Tibial nerve (tissue), 4 donors: ENCODE measurements at regions not wholly inside any gene's neighbourhood (a gene's known extent, or its start where the extent isn't known, plus 50 kb on each side); places are given as distances from the start of the nearest gene placed in this dataset.

Experiments
- DNase-seq, 2 donors: peaks; one replicate each; pipeline ENCODE4 v3.0.0-alpha.2; 2019; ENCODE audit warnings: low spot score in 2 of 2
- H3K27ac ChIP-seq, 4 donors: fragments of 200-600 bp; sonication (generic) in 3 of 4; one replicate each; pipeline ENCODE4 v1.5.1; 2017 to 2019; ENCODE audit warnings: mild to moderate bottlenecking in 1 of 4
- H3K27me3 ChIP-seq, 2 donors: fragments of 200-600 bp; sonication (generic) in 1 of 2; one replicate each; pipeline versions ENCODE4 v1.5.1 to v1.6.0; 2017 to 2019
- H3K36me3 ChIP-seq, 3 donors: fragments of 200-600 bp; sonication (generic); one replicate each; pipeline ENCODE4 v1.5.1; 2018 to 2019
- H3K4me1 ChIP-seq, 4 donors: fragments of 200-600 bp; sonication (generic) in 3 of 4; one replicate each; pipeline ENCODE4 v1.5.1; 2017 to 2019
- H3K4me3 ChIP-seq, 4 donors: fragments of 200-600 bp; sonication (generic) in 3 of 4; one replicate each; pipeline ENCODE4 v1.5.1; 2017 to 2019; ENCODE audit warnings: mild to moderate bottlenecking in 1 of 4, moderate library complexity in 1 of 4
- H3K9me3 ChIP-seq, 4 donors: fragments of 200-600 bp; sonication (generic) in 3 of 4; one replicate each; pipeline ENCODE4 v1.5.1; 2017 to 2019
- EP300 ChIP-seq, 2 donors: sonication (generic); formaldehyde crosslinking; IDR thresholded peaks; one replicate each; pipeline ENCODE4 v1.6.1; 2017; ENCODE audit warnings: antibody characterized with exemption in 2 of 2, mild to moderate bottlenecking in 1 of 2
- POLR2A ChIP-seq, 2 donors: fragments of 450-650 bp; IDR thresholded peaks; one replicate each; pipeline ENCODE4 v1.6.1; 2017; ENCODE audit warnings: antibody characterized with exemption in 2 of 2, mild to moderate bottlenecking in 2 of 2, moderate library complexity in 2 of 2
- WGBS, 2 donors: methylation state at CpG; one replicate each; pipeline ENCODE4 v1.1.5; 2018; 5-methylcytosine and 5-hydroxymethylcytosine counted together
- TF ChIP-seq, protein P1 (sequence below), 5 experiments: fragments of 200-600 bp in 3 of 5; fragments of 450-650 bp in 2 of 5; sonication (generic) in 3 of 5; IDR thresholded peaks; one replicate each; pipeline ENCODE4 v1.5.1; 2016 to 2019; ENCODE audit warnings: antibody characterized with exemption in 5 of 5, mild to moderate bottlenecking in 3 of 5, moderate library complexity in 2 of 5

DNA sequence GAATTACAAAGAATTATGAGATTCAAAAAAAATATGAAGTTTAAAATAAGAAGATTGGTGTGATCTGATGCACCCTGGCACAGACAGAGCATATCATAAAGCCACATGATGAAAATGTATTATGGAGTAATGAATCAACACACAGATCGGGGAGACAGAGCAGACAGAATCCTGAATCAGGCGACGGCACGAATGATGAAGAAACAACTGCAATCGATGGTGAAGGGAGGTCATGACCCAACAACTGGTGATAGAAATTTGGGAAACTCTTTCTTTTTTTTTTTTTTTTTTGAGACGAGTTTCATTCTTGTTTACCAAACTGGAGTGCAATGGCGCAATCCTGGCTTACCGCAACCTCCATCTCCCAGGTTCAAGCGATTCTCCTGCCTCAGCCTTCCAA, 1054.0 kb downstream of the TYW1 start:
- WGBS, 2 donors, result 91% methylated on average over 9 of the region's 9 CpGs
- Histone ChIP-seq H3K27ac (no peak overlapping the region), H3K27me3 (no peaks in the 10 kb centered on the region), H3K4me1 (no peaks in the 10 kb centered on the region), H3K9me3 (no peaks in the 10 kb centered on the region), H3K36me3 (no peaks in the 10 kb centered on the region), H3K4me3 (no peak overlapping the region)
- no peak for DNase-seq
- TF ChIP-seq POLR2A (IDR thresholded peaks at IDR 0.05), result no peak
- no peak for TF ChIP-seq EP300 (IDR thresholded peaks at IDR 0.05)
- TF ChIP-seq, protein P1, sequence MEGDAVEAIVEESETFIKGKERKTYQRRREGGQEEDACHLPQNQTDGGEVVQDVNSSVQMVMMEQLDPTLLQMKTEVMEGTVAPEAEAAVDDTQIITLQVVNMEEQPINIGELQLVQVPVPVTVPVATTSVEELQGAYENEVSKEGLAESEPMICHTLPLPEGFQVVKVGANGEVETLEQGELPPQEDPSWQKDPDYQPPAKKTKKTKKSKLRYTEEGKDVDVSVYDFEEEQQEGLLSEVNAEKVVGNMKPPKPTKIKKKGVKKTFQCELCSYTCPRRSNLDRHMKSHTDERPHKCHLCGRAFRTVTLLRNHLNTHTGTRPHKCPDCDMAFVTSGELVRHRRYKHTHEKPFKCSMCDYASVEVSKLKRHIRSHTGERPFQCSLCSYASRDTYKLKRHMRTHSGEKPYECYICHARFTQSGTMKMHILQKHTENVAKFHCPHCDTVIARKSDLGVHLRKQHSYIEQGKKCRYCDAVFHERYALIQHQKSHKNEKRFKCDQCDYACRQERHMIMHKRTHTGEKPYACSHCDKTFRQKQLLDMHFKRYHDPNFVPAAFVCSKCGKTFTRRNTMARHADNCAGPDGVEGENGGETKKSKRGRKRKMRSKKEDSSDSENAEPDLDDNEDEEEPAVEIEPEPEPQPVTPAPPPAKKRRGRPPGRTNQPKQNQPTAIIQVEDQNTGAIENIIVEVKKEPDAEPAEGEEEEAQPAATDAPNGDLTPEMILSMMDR (IDR thresholded peaks at IDR 0.05), result no peak

DNA sequence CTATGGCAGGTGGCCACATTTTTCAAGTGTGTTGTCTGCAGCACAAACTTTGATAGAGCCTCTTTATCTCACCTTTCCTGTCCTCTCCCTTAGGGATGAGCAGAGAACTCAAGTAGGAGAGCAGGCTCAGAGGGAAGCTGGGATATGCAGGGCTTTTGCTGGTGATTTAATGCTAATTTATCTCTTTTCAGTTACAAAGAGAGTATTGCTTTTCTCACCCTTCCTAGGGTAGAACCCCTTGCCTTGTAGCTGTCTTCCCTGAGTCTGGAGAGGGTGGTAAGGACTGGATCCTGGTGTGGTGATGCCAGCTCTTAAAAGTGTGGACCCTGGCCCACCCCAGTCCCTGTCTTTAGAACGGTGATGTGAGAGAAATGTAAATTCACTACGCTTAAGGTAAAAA, 1061.4 kb downstream of the TYW1 start:
- no peak for DNase-seq
- Histone ChIP-seq H3K27me3 (no peaks in the 10 kb centered on the region), H3K36me3 (no peaks in the 10 kb centered on the region), H3K9me3 (no peaks in the 10 kb centered on the region), H3K4me3 (no peak overlapping the region), H3K27ac (no peak overlapping the region), H3K4me1 (no peaks in the 10 kb centered on the region)
- WGBS, 2 donors, result 67 to 77% methylated on average over 2 of the region's 2 CpGs
- TF ChIP-seq, protein P1 (IDR thresholded peaks at IDR 0.05), result no peak
- no peak for TF ChIP-seq POLR2A (IDR thresholded peaks at IDR 0.05)
- TF ChIP-seq EP300 (IDR thresholded peaks at IDR 0.05), result no peak

DNA sequence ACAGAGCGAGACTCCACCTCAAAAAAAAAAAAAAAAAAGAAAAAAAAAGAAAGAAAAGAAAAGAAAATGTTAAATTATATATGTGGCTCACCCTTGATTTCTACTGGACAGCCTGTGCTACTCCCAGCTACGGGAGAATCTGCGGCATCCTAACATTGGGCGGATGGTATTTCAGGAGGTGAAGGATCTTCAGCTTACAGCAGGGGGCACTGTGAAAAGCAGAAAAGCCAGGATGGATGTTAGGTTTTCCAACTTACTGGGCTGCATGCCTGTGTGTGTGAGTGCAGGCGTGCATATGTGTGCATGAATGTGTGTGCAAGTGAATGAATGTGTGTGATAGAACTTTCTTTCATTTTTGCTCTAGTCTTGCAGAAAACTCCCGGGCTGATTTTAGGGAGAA, 1066.5 kb downstream of the TYW1 start:
- WGBS, 2 donors, result 72 to 75% methylated on average over 6 of the region's 6 CpGs
- Histone ChIP-seq H3K4me3 (no peak overlapping the region), H3K27ac (no peak overlapping the region), H3K36me3 (no peaks in the 10 kb centered on the region), H3K27me3 (no peaks in the 10 kb centered on the region), H3K4me1 (no peaks in the 10 kb centered on the region), H3K9me3 (no peaks in the 10 kb centered on the region)
- DNase-seq, result no peak
- TF ChIP-seq, protein P1 (IDR thresholded peaks at IDR 0.05), result peak in 2 of 5 experiments; percentile 11 to 13
- TF ChIP-seq EP300 (IDR thresholded peaks at IDR 0.05) (no peak), POLR2A (IDR thresholded peaks at IDR 0.05) (no peak)

DNA sequence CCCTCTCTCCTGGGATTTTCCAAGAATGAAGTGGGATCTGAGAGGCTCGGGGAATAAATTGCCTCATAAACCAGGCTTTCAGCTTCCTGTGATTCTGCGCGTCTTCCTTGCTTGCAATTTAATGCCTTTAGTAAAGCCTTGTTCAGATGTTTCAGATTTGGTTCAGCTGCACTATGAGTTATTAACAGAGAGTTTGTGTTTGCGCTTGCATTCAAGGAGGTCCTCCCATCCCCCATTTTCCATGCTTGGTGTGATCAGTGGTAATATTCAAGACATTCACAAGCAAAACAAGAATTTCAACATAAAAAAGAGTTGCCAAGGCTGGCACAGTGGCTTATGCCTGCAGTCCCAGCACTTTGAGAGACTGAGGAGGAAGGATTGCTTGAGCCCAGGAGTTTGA, 1068.9 kb downstream of the TYW1 start:
- 60 to 62% methylated on average over 4 of the region's 4 CpGs for WGBS, 2 donors
- no peak for TF ChIP-seq EP300 (IDR thresholded peaks at IDR 0.05)
- TF ChIP-seq, protein P1 (IDR thresholded peaks at IDR 0.05), result no peak
- no peak for TF ChIP-seq POLR2A (IDR thresholded peaks at IDR 0.05)
- no peak for DNase-seq
- H3K9me3 ChIP-seq, result no peaks in the 10 kb centered on the region
- H3K27ac ChIP-seq, result no peak overlapping the region
- H3K4me3 ChIP-seq, result no peak overlapping the region
- H3K36me3 ChIP-seq, result no peaks in the 10 kb centered on the region
- H3K4me1 ChIP-seq, result no peaks in the 10 kb centered on the region
- H3K27me3 ChIP-seq, result no peaks in the 10 kb centered on the region

DNA sequence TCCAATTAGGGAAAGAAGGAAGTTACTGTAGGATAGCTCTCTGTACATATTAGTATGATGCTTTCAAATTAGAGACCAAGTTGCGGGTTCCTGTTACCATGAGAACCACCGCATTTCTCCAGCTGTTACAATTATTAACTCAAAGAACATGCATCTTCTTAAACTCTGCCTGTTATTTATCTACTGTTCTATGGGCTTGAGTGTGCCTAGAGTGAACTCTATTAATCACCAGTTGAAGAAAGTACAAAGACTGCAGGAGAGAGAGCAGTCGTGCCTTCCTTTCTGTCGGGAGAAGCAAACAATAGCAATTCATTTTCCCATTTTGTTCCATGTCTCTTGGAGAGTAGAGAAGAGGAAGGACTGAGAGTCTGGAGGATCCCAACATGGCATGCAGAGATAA, 1071.2 kb downstream of the TYW1 start:
- H3K36me3 ChIP-seq, result no peaks in the 10 kb centered on the region
- H3K9me3 ChIP-seq, result no peaks in the 10 kb centered on the region
- H3K4me1 ChIP-seq, result no peaks in the 10 kb centered on the region
- DNase-seq, result no peak
- no peak overlapping the region for H3K4me3 ChIP-seq
- 57 to 66% methylated on average over 4 of the region's 4 CpGs for WGBS, 2 donors
- no peak overlapping the region for H3K27ac ChIP-seq
- TF ChIP-seq, protein P1 (IDR thresholded peaks at IDR 0.05), result no peak
- no peak for TF ChIP-seq POLR2A (IDR thresholded peaks at IDR 0.05)
- no peak for TF ChIP-seq EP300 (IDR thresholded peaks at IDR 0.05)
- no peaks in the 10 kb centered on the region for H3K27me3 ChIP-seq
